GM23338 (cell line): ENCODE measurements at regions not wholly inside any gene's neighbourhood (a gene's known extent, or its start where the extent isn't known, plus 50 kb on each side); places are given as distances from the start of the nearest gene placed in this dataset.

Source experiments
- ATAC-seq: fragments of 200-7000 bp; cut with Tn5 transposase; 3 replicates; pipeline ENCODE4 v1.9.1; 2020
- DNase-seq: peaks from one replicate; pipeline ENCODE4 v3.0.0-alpha.2; 2015; ENCODE audit warnings: low spot score
- H2AFZ ChIP-seq: fragments of 200-600 bp; sonication (generic); 2 replicates; pipeline ENCODE4 v1.8.0; 2016; ENCODE audit warnings: antibody characterized with exemption, mild to moderate bottlenecking, moderate library complexity
- H3F3A ChIP-seq: fragments of 200-600 bp; sonication (generic); replicated peaks from 2 replicates; pipeline ENCODE4 v1.8.0; 2017; ENCODE audit warnings: antibody characterized with exemption, mixed run types, low read depth
- H3K27ac ChIP-seq: fragments of 200-600 bp; sonication (generic); 2 replicates; pipeline ENCODE4 v1.6.1; 2016; ENCODE audit warnings: low read depth
- H3K27me3 ChIP-seq: fragments of 200-600 bp; sonication (generic); 2 replicates; pipeline ENCODE4 v1.8.0; 2016; ENCODE audit warnings: mild to moderate bottlenecking, mixed run types, moderate library complexity; ENCODE audit not compliant: insufficient read depth
- H3K36me3 ChIP-seq: fragments of 200-600 bp; sonication (generic); 2 replicates; pipeline ENCODE4 v1.8.0; 2016; ENCODE audit warnings: mild to moderate bottlenecking; ENCODE audit not compliant: insufficient read depth
- H3K4me1 ChIP-seq: fragments of 200-600 bp; sonication (generic); 2 replicates; pipeline ENCODE4 v1.8.0; 2016; ENCODE audit warnings: mild to moderate bottlenecking, moderate library complexity; ENCODE audit not compliant: insufficient read depth
- H3K4me2 ChIP-seq: fragments of 200-600 bp; sonication (generic); 2 replicates; pipeline ENCODE4 v1.7.1; 2017; ENCODE audit warnings: mixed run types
- H3K4me3 ChIP-seq: fragments of 200-600 bp; sonication (generic); 2 replicates; pipeline ENCODE4 v1.6.1; 2016; ENCODE audit warnings: mixed run types
- H3K79me2 ChIP-seq: fragments of 200-600 bp; sonication (generic); replicated peaks from 2 replicates; pipeline ENCODE4 v1.8.0; 2017; ENCODE audit warnings: mild to moderate bottlenecking; ENCODE audit not compliant: insufficient read depth
- H3K9me2 ChIP-seq: fragments of 200-600 bp; sonication (generic); 2 replicates; pipeline ENCODE4 v1.8.0; 2017; ENCODE audit not compliant: insufficient read depth
- H4K20me1 ChIP-seq: fragments of 200-600 bp; sonication (generic); replicated peaks from 2 replicates; pipeline ENCODE4 v1.8.0; 2017; ENCODE audit warnings: mild to moderate bottlenecking; ENCODE audit not compliant: insufficient read depth
- H3K27ac Mint-ChIP-seq: 2 replicates; pipeline ENCODE4 v1.8.0; 2020; ENCODE audit warnings: inconsistent platforms, mild to moderate bottlenecking, moderate library complexity, mixed read lengths
- H3K27me3 Mint-ChIP-seq: 3 replicates; pipeline ENCODE4 v1.8.0; 2022; ENCODE audit warnings: low read depth, mild to moderate bottlenecking, moderate library complexity, mixed read lengths, inconsistent platforms; ENCODE audit not compliant: insufficient read depth, poor library complexity
- H3K36me3 Mint-ChIP-seq: 3 replicates; pipeline ENCODE4 v1.8.0; 2021; ENCODE audit warnings: low read depth, mild to moderate bottlenecking, inconsistent platforms, moderate library complexity, mixed read lengths
- H3K4me1 Mint-ChIP-seq: 3 replicates; pipeline ENCODE4 v1.8.0; 2020; ENCODE audit warnings: mild to moderate bottlenecking, inconsistent platforms, mixed read lengths
- H3K4me3 Mint-ChIP-seq: 3 replicates; pipeline ENCODE4 v1.8.0; 2021; ENCODE audit warnings: moderate library complexity, mild to moderate bottlenecking, inconsistent platforms, mixed read lengths
- H3K9me3 Mint-ChIP-seq: 3 replicates; pipeline ENCODE4 v1.8.0; 2020; ENCODE audit warnings: moderate library complexity, mild to moderate bottlenecking, inconsistent platforms, mixed read lengths
- CREB1 ChIP-seq: fragments of 250-450 bp; sonication (Bioruptor Pico); IDR thresholded peaks from 2 replicates; pipeline ENCODE4 v1.5.0; 2020; ENCODE audit warnings: low read depth, mild to moderate bottlenecking, moderate library complexity
- CTCF ChIP-seq, 2 experiments: fragments of 200-600 bp in 1 of 2; sonication (generic) in 1 of 2; conservative IDR thresholded peaks; 2 replicates each; pipeline versions ENCODE4 v1.5.1 to v1.6.1; 2016 to 2017; ENCODE audit warnings: antibody characterized with exemption in 2 of 2, low read depth in 2 of 2, mild to moderate bottlenecking in 2 of 2, moderate library complexity in 1 of 2
- ETS1 ChIP-seq: IDR thresholded peaks from 2 replicates; pipeline ENCODE4 v1.6.1; 2016; ENCODE audit warnings: antibody characterized with exemption
- EZH2phosphoT487 ChIP-seq: fragments of 200-600 bp; sonication (generic); IDR thresholded peaks from one replicate; pipeline ENCODE4 v1.8.1; 2018; ENCODE audit warnings: antibody characterized with exemption; ENCODE audit not compliant: unreplicated experiment
- NANOG ChIP-seq: IDR thresholded peaks from 2 replicates; pipeline ENCODE4 v1.6.1; 2016; ENCODE audit warnings: antibody characterized with exemption, borderline replicate concordance
- POLR2AphosphoS5 ChIP-seq: IDR thresholded peaks from 2 replicates; pipeline ENCODE4 v1.6.1; 2016; ENCODE audit warnings: antibody characterized with exemption, low read depth
- REST ChIP-seq: IDR thresholded peaks from one replicate; pipeline ENCODE4 v1.6.1; 2018; ENCODE audit warnings: antibody characterized with exemption; ENCODE audit not compliant: unreplicated experiment
- STAT1 ChIP-seq: IDR thresholded peaks from one replicate; pipeline ENCODE4 v1.6.1; 2016; ENCODE audit warnings: antibody characterized with exemption; ENCODE audit not compliant: unreplicated experiment
- ZNF331 ChIP-seq: fragments of 250-450 bp; sonication (Bioruptor Pico); IDR thresholded peaks from 2 replicates; pipeline ENCODE4 v1.5.0; 2020; ENCODE audit warnings: low read depth, mild to moderate bottlenecking, moderate library complexity
- ZNF462 ChIP-seq: fragments of 250-450 bp; sonication (Bioruptor Pico); IDR thresholded peaks from 2 replicates; pipeline ENCODE4 v1.5.0; 2020; ENCODE audit warnings: mild to moderate bottlenecking, moderate library complexity

GRCh38 chr1:222004034-222004433, 262.1 kb upstream of the DUSP10 start (continued):
- TF ChIP-seq ETS1 (no peak), CREB1 (CRISPR knock-in tag) (no peak), CTCF (conservative IDR thresholded peaks at IDR 0.05; ENCODE audit: low read depth in 2 of 2) (no peak), NANOG (no peak), EZH2phosphoT487 (no peak), ZNF331 (CRISPR knock-in tag) (no peak)

- Histone ChIP-seq H3K4me1 (no peaks in the 10 kb centered on the region), H3K27me3 (no peaks in the 10 kb centered on the region), H3K9me2 (no peaks in the 10 kb centered on the region), H3K4me3 (no peak overlapping the region), H3K79me2 (no peaks in the 10 kb centered on the region), H4K20me1 (no peaks in the 10 kb centered on the region), H3K4me2 (no peak overlapping the region), H3K27ac (no peak overlapping the region), H3F3A (no peaks in the 10 kb centered on the region), H2AFZ (no peak overlapping the region), H3K36me3 (no peaks in the 10 kb centered on the region)
- Mint-ChIP-seq H3K27ac (no peak overlapping the region), H3K36me3 (no peaks in the 10 kb centered on the region), H3K27me3 (no peaks in the 10 kb centered on the region), H3K9me3 (no peaks in the 10 kb centered on the region), H3K4me3 (no peak overlapping the region), H3K4me1 (peaks cover 5% of the 10 kb centered on the region; the same call in 2 of the 3 replicates)
- no peak for DNase-seq
- ATAC-seq: no peak
- TF ChIP-seq REST (no peak), ETS1 (no peak), STAT1 (no peak), EZH2phosphoT487 (no peak), POLR2AphosphoS5 (no peak), NANOG (no peak), CREB1 (CRISPR knock-in tag) (no peak), ZNF462 (no peak)
Measured at GRCh38 chr1:222002503-222002902, 260.6 kb upstream of the DUSP10 start.
